T-helper 2 cell (primary cell): ENCODE measurements at regions not wholly inside any gene's neighbourhood (a gene's known extent, or its start where the extent isn't known, plus 50 kb on each side); places are given as distances from the start of the nearest gene placed in this dataset.
"Not testable (repeated sequence)": the region's sequence is repeated elsewhere in the genome, so short reads cannot be mapped to it uniquely, and the experiment has no call there.

ENCODE experiments used
- DNase-seq, 5 experiments: peaks; one replicate each; pipeline versions ENCODE4 v3.0.0 to v3.0.0-alpha.2; 2012 to 2022

- no peak for DNase-seq
These were observed 209.4 kb downstream of the VEGFC start for GRCh38 chr4:176583278-176583677.

GRCh38 chr4:176584031-176584606 is 208.6 kb downstream of the VEGFC start:
- no peak for DNase-seq

- no peak for DNase-seq
These were observed 204.8 kb downstream of the VEGFC start for GRCh38 chr4:176587920-176588319.

- DNase-seq = no peak
These were observed 204.3 kb downstream of the VEGFC start for GRCh38 chr4:176588436-176588835.

- no peak for DNase-seq
These were observed 199.6 kb downstream of the VEGFC start for GRCh38 chr4:176592976-176593670.

- DNase-seq = no peak
These were observed 198.8 kb downstream of the VEGFC start for GRCh38 chr4:176593943-176594342.

GRCh38 chr4:176595257-176595656 is 197.5 kb downstream of the VEGFC start:
- no peak for DNase-seq

GRCh38 chr4:176601124-176601523 is 191.6 kb downstream of the VEGFC start:
- DNase-seq = no peak

GRCh38 chr4:176607807-176608206 is 184.9 kb downstream of the VEGFC start:
- DNase-seq = no peak

GRCh38 chr4:176608346-176608745 is 184.4 kb downstream of the VEGFC start:
- DNase-seq = no peak

- no peak for DNase-seq
These were observed 182.1 kb downstream of the VEGFC start for GRCh38 chr4:176610594-176610993.

- DNase-seq = no peak
These were observed 181.3 kb downstream of the VEGFC start for GRCh38 chr4:176611381-176611780.

- no peak for DNase-seq
These were observed 180.8 kb downstream of the VEGFC start for GRCh38 chr4:176611951-176612350.

GRCh38 chr4:176614793-176615192 is 177.9 kb downstream of the VEGFC start:
- DNase-seq = no peak

- no peak for DNase-seq
These were observed 176.6 kb downstream of the VEGFC start for GRCh38 chr4:176616151-176616550.

- DNase-seq = no peak
These were observed 174.6 kb downstream of the VEGFC start for GRCh38 chr4:176618138-176618537.

- no peak for DNase-seq
These were observed 173.3 kb downstream of the VEGFC start for GRCh38 chr4:176619430-176619829.

GRCh38 chr4:176622251-176622948 is 170.3 kb downstream of the VEGFC start:
- DNase-seq = no peak

GRCh38 chr4:176624983-176625610 is 167.6 kb downstream of the VEGFC start:
- DNase-seq = not testable (repeated sequence)

GRCh38 chr4:176627916-176628315 is 164.8 kb downstream of the VEGFC start:
- no peak for DNase-seq

- no peak for DNase-seq
These were observed 161.1 kb downstream of the VEGFC start for GRCh38 chr4:176631611-176632010.
